ENCODE measurements at regions not wholly inside any gene's neighbourhood (a gene's known extent, or its start where the extent isn't known, plus 50 kb on each side); places are given as distances from the start of the nearest gene placed in this dataset.

- TF ChIP-seq, protein P1, sequence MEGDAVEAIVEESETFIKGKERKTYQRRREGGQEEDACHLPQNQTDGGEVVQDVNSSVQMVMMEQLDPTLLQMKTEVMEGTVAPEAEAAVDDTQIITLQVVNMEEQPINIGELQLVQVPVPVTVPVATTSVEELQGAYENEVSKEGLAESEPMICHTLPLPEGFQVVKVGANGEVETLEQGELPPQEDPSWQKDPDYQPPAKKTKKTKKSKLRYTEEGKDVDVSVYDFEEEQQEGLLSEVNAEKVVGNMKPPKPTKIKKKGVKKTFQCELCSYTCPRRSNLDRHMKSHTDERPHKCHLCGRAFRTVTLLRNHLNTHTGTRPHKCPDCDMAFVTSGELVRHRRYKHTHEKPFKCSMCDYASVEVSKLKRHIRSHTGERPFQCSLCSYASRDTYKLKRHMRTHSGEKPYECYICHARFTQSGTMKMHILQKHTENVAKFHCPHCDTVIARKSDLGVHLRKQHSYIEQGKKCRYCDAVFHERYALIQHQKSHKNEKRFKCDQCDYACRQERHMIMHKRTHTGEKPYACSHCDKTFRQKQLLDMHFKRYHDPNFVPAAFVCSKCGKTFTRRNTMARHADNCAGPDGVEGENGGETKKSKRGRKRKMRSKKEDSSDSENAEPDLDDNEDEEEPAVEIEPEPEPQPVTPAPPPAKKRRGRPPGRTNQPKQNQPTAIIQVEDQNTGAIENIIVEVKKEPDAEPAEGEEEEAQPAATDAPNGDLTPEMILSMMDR (IDR thresholded peaks at IDR 0.05), result no peak
- TF ChIP-seq POLR2A (IDR thresholded peaks at IDR 0.05), result no peak
Observed at GRCh38 chr2:12970861-12971260, 254.1 kb downstream of the TRIB2 start.

All from Peyer's patch (tissue), 4 donors.